Mucosa of descending colon (tissue), 3 donors: ENCODE measurements at regions not wholly inside any gene's neighbourhood (a gene's known extent, or its start where the extent isn't known, plus 50 kb on each side); places are given as distances from the start of the nearest gene placed in this dataset.

Experiments
- ATAC-seq: fragments of 200-7000 bp; cut with Tn5 transposase; one replicate; pipeline ENCODE4 v1.9.1; 2020; ENCODE audit warnings: mild to moderate bottlenecking, moderate library complexity
- DNase-seq, 3 donors: peaks; one replicate each; pipeline ENCODE4 v3.0.0-alpha.2; 2020
- H3K36me3 ChIP-seq: fragments of 200-600 bp; one replicate; pipeline ENCODE4 v1.8.0; 2021; ENCODE audit warnings: low read depth, mild to moderate bottlenecking
- H3K4me1 ChIP-seq: fragments of 200-600 bp; one replicate; pipeline ENCODE4 v1.8.0; 2021; ENCODE audit warnings: low read depth, mild to moderate bottlenecking
- H3K4me3 ChIP-seq: fragments of 200-600 bp; one replicate; pipeline ENCODE4 v1.8.0; 2021; ENCODE audit warnings: mild to moderate bottlenecking
- H3K9me3 ChIP-seq: fragments of 200-600 bp; one replicate; pipeline ENCODE4 v1.8.0; 2021; ENCODE audit warnings: mild to moderate bottlenecking
- CTCF ChIP-seq: fragments of 200-600 bp; IDR thresholded peaks from one replicate; pipeline ENCODE4 v1.8.0; 2022; ENCODE audit warnings: antibody characterized with exemption, mild to moderate bottlenecking
- intact Hi-C, 2 donors: fragments of 100-400 bp; cut with DNase I in 1 of 2; cut with micrococcal nuclease in 1 of 2; formaldehyde crosslinking; loops; one replicate each; pipeline versions ENCODE4 v1.11.0 to v1.11.1; 2022; cut with DNase I, micrococcal nuclease
- donor health status: DM: no; HTN: no; CAD: no; lungs with moderate emphysema.
- donor health status: DM: no; HTN: no; CAD: no.
- donor health status: DM: no; HTN: yes; CAD: no.

- Histone ChIP-seq H3K36me3 (no peaks in the 10 kb centered on the region), H3K4me1 (no peaks in the 10 kb centered on the region), H3K9me3 (no peaks in the 10 kb centered on the region), H3K4me3 (no peak overlapping the region)
- no peak for TF ChIP-seq CTCF
- intact Hi-C loops, result no loop called here
- ATAC-seq (no peak), DNase-seq (no peak)
Observed at GRCh38 chr1:79785561-79785960, 779.0 kb upstream of the ADGRL4 start.

DNA sequence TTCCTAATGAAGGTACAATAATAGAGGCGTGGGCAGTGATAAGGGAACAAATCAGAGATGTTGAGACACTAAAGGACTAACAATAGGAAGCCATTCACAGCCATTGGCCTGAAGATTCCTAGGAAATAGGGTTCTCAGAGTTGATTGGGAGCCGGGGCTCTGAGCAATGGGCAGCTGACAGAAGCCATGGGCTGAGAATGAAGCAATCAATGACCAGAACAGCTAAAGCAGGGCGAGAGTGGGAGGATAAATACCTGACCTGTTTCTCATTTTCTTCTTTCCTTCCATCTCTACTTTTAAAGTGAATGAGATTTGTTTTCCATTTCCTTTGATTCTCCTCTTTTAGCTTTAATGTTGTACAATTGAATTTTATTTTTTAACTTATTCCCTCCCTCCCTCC lies 774.7 kb upstream of the ADGRL4 start:
- TF ChIP-seq CTCF, result no peak
- Histone ChIP-seq H3K4me1 (no peaks in the 10 kb centered on the region), H3K9me3 (no peaks in the 10 kb centered on the region), H3K36me3 (no peaks in the 10 kb centered on the region), H3K4me3 (no peak overlapping the region)
- ATAC-seq (no peak), DNase-seq (no peak)
- intact Hi-C loops, result no loop called here

DNA sequence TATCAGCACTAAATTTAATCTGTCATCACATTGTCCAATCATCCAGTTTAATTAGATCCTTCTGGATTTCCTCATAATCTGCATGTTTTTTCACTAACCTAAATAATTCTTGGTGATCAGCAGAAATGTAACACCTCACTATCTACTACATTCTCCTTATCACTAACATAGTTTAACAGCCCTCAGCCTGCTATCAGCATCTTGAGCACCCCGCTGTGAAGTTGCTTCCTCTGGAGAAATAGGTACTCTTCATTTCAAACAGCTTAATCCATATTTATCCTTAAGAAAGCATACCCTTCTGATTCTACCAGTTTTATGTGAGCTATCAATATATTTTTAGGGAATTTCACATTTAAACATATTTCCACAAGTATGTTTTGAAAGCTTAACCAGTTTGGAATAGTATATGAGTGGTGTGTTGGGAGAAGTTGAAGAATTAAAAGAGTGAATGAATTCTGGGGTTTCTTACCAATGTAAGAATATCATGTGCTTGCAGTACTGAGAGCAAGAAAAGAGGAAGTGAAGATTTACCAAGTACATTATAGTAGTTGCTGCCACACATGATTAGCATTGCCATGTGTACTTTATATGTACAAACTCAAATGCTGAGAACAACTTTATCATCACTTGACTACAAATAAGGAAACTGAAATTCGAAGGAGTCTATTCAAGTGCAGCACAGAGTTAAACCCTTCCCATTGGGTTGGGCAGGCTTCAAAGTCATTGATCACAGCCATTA lies 771.1 kb upstream of the ADGRL4 start:
- DNase-seq (no peak), ATAC-seq (peak; percentile 29)
- TF ChIP-seq CTCF, result no peak
- Histone ChIP-seq H3K4me3 (no peak overlapping the region), H3K9me3 (no peaks in the 10 kb centered on the region), H3K4me1 (no peaks in the 10 kb centered on the region), H3K36me3 (no peaks in the 10 kb centered on the region)
- intact Hi-C loops, result no loop called here

DNA sequence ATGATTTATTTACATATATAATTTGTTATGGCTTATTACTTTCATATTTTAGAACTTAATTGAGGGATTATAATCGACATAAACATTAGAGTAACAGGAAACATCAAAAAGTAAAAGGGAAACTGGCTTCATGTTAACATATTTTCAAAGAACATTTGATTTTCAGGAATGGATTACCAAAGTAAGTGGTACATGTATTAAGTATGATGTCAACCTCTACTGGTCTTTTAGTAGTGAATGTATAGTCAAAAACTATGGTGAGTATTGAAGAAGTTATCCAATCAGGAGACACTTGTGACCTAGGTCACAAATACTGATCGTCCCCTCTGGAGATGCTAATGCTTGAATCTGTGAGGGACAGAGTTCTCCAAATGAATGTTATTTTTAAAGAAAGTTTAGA lies 768.9 kb upstream of the ADGRL4 start:
- no peak for TF ChIP-seq CTCF
- intact Hi-C loops, result no loop called here
- H3K36me3 ChIP-seq, result no peaks in the 10 kb centered on the region
- no peak overlapping the region for H3K4me3 ChIP-seq
- H3K4me1 ChIP-seq, result no peaks in the 10 kb centered on the region
- ATAC-seq (no peak), DNase-seq (no peak)
- H3K9me3 ChIP-seq, result no peaks in the 10 kb centered on the region

GRCh38 chr1:79773385-79773784 lies 766.9 kb upstream of the ADGRL4 start:
- no peak overlapping the region for H3K4me3 ChIP-seq
- no peaks in the 10 kb centered on the region for H3K4me1 ChIP-seq
- intact Hi-C loops, result no loop called here
- TF ChIP-seq CTCF, result no peak
- no peak for DNase-seq
- no peaks in the 10 kb centered on the region for H3K9me3 ChIP-seq
- ATAC-seq, result no peak
- no peaks in the 10 kb centered on the region for H3K36me3 ChIP-seq

DNA sequence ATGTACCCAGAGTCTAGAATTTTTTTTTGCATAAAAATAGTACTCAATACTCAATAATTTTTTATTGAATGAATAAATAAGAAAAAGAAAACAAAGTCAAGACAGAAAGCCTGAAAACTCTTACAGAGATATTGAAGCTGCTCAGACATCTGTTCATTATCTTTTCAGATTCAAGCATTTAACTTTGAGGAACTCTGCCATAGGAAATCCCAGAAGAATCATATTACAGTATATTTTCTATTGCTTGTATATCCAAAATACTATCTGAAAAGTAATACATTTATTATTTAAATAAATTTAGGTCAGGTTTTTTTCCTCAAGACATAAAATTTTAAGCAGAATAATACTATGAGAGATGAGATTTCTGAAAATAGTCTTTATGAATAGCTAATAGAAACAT lies 755.9 kb upstream of the ADGRL4 start:
- no peaks in the 10 kb centered on the region for H3K36me3 ChIP-seq
- TF ChIP-seq CTCF, result no peak
- no peaks in the 10 kb centered on the region for H3K4me1 ChIP-seq
- ATAC-seq (no peak), DNase-seq (no peak)
- no peak overlapping the region for H3K4me3 ChIP-seq
- no peaks in the 10 kb centered on the region for H3K9me3 ChIP-seq
- intact Hi-C loops, result no loop called here
